ENCODE measurements at regions not wholly inside any gene's neighbourhood (a gene's known extent, or its start where the extent isn't known, plus 50 kb on each side); places are given as distances from the start of the nearest gene placed in this dataset.

DNA sequence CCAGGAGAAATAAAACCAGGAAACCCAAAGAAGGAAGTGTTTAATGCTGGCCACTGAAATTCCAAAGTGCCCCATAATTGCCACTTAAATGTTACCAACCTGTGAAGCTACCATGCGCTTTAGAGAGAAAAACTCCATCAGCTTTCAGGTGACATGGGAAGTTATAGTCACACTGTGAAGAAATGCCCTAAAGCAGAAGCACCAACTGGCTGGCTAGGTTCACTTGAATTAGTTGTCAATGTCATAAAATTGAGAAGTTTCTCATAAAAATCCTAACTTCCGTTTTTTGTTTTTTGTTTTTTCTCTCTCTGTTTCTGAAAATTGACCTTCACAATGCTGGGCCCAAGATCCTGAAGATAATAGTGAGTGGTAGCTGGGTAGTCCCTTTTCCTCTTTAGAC, 167.9 kb upstream of the CTNNB1 start:
- DNase-seq (ENCODE audit: low read depth in 2 of 2) = no peak

- no peak for DNase-seq (ENCODE audit: low read depth in 2 of 2)
These were observed 165.3 kb upstream of the CTNNB1 start for GRCh38 chr3:41033956-41034519.

DNA sequence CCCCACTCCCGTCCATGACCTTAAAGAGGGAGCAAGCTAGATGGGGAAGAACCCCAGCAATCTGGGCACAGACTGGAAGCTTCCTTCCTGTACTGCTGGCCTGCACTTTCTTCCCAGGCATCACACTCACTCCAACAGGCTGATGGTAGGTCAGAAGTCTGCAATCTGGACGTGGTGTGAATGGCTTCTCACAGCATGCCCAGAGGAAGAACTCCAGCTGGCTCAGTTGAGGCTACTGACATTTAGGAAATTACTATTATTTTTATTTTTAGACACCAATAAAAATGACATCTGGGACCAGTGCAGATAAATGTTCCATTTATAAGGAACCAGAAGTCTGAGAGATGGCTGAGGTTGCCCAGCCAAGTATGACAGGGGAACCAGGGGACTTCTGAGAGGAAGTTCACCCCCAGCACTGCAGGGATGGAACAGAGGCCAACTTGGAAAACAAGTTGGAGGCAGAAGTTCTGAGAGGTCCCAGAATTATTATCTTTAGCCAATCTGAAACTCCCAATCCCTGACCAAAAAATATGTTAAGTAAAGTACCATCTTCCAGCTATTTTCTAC, 163.8 kb upstream of the CTNNB1 start:
- DNase-seq (ENCODE audit: low read depth in 2 of 2) = peak in 1 of 2 donors; percentile 17

DNA sequence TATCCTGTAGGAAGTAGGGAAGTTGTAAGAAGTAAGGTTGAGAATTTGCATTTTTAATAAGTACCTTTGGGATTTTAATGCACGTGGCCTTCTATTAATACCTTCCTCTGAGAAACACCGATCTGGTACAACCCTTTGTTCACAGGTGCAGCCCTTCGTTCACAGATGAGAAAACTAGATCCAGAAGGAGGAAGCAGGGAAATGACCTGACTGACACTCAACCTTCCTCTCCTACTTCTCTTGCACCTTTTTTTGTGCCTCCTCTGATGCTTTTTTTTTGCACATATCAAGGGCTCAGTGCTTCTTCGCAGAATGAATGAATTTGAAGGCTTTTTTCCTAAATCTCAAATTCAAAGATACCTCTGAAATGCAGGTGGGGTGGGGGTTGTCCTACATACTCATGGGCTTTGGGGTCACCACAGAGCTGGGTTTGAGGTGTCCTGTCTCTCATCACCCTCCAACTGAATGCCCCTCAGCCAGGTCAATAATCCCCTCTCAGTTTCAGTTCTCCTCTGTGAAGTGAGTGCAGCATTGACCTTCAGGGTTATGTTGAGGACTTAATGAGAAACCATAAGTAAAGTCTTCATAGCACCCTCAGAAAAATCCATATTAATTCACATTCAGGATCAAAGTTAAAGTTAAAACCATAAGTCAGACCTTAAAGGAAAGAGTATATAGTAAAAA, 161.5 kb upstream of the CTNNB1 start:
- no peak for DNase-seq (ENCODE audit: low read depth in 2 of 2)

- no peak for DNase-seq (ENCODE audit: low read depth in 2 of 2)
These were observed 159.0 kb upstream of the CTNNB1 start for GRCh38 chr3:41040256-41040655.

DNA sequence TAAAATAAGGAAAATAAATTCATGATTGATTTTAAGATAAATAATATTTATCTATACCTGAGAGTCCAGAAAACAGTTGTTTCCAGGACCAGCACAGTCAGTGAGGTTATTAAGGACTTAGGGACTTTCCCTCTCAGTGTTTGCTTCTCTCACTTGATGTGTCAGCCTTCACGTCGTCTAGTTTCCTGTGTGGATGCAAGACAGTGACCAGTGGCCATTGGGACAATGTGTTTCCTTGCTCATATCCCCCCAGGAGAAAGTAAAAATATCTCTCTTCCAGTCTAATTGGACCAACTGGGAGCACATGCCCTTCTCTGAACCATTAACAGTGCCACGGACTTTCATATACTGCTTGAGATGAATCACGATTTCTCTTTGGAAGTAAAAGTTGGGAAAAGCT, 157.8 kb upstream of the CTNNB1 start:
- peak in 1 of 2 donors; percentile 19 for DNase-seq (ENCODE audit: low read depth in 2 of 2)

- DNase-seq (ENCODE audit: low read depth in 2 of 2) = no peak
These were observed 157.4 kb upstream of the CTNNB1 start for GRCh38 chr3:41041899-41042298.

GRCh38 chr3:41044523-41044922, 154.8 kb upstream of the CTNNB1 start:
- DNase-seq (ENCODE audit: low read depth in 2 of 2) = no peak

DNA sequence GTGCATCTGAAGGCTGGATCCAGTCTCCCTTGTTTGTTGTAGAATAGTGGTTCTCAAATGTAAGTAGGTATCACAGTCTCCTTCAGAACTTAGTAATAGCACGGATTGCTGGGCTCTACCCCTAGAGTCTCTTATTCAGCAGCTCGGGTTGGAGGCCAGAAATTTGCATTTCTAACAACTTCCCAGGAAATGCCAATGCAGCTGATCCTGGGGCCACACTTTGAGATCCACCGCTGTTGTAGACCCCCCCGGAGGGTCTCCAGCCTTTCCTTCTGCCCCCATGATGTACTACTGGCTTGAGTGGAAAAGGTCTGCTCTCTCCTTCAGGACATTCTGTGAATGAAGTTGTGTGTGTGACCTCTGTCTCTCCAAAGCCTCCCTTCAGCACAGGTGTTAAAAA, 153.8 kb upstream of the CTNNB1 start:
- DNase-seq (ENCODE audit: low read depth in 2 of 2) = no peak

DNA sequence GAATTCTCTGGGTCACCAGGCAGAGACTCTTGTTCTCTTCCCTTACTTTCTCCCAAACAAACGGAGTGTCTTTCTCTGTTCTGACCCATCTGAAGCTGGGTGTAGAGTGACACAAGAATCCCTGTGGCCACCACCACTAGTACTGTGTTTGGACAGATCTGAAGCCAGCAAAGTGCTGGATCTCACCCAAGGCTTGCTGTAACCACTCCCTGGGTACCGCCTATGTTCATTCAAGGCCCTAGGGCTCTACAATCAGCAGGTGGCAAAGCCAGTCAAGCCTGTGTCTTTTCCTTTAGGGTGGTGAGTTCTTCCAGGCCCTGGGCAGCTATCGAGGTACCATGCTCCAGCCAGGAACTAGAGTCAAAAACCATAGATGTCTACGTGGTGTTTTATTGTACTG, 149.2 kb upstream of the CTNNB1 start:
- no peak for DNase-seq (ENCODE audit: low read depth in 2 of 2)

GRCh38 chr3:41053220-41053619, 146.1 kb upstream of the CTNNB1 start:
- no peak for DNase-seq (ENCODE audit: low read depth in 2 of 2)

DNA sequence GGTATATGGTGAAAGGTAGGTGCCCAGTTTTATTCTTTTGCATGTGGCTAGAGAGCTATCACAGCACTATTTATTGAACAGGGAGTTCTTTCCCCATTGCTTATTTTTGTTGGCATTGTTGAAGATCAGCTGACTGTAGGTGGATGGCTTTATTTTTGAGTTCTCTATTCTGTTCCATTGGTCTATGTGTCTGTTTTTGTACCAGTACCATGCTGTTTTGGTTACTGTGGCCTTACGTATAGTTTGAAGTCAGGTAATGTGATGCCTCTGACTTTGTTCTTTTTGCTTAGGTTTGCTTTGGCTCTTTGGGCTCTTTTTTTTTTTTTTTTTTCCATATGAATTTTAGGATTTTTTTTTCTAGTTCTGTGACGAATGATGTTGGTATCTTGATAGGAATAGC, 139.2 kb upstream of the CTNNB1 start:
- DNase-seq (ENCODE audit: low read depth in 2 of 2) = peak in 1 of 2 donors; percentile 81

DNA sequence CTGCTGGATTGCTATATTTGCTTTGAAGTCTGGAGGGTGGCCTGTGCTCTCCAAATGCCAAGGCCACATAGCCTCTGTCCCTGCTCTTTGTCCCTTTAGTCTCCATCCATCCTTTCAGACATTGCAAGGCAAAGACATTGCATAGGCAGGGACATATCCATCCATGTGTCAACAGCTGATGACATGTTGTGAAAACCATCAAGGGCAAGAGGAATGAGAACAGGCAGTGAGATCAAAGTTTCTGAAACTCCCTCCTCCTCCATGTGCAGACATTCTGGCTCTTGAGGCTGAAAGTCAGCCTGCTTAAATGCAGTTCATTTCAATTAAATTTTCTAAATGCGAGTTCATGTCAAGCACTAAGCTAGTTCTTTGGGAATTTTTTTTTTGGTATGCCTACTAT, 135.2 kb upstream of the CTNNB1 start:
- DNase-seq (ENCODE audit: low read depth in 2 of 2) = no peak

- DNase-seq (ENCODE audit: low read depth in 2 of 2) = no peak
These were observed 134.8 kb upstream of the CTNNB1 start for GRCh38 chr3:41064526-41064925.

- DNase-seq (ENCODE audit: low read depth in 2 of 2) = no peak
These were observed 134.0 kb upstream of the CTNNB1 start for GRCh38 chr3:41065340-41065739.

GRCh38 chr3:41073190-41073589, 126.1 kb upstream of the CTNNB1 start:
- DNase-seq (ENCODE audit: low read depth in 2 of 2) = no peak

- DNase-seq (ENCODE audit: low read depth in 2 of 2) = peak in 1 of 2 donors; percentile 12
These were observed 123.3 kb upstream of the CTNNB1 start for GRCh38 chr3:41075975-41076374.

- no peak for DNase-seq (ENCODE audit: low read depth in 2 of 2)
These were observed 122.9 kb upstream of the CTNNB1 start for GRCh38 chr3:41076399-41076798.

DNA sequence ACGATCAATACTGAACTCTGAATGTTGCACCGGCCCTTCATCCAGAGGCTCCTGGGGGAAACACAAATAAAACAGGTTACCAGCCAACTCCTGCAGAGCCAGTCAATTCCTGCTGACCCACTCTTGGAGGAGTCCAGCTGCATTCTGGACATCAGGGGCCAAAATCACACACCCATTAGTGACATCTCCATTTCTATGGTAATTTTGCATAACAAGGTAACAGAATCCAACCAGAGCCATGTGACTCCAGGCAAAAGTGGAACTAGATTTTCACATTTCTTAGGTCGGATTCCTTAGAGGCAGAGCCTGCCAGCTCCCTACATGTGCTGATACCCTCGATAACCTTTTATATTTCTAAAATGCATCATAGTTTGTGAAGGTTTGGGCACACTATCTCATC, 119.2 kb upstream of the CTNNB1 start:
- no peak for DNase-seq (ENCODE audit: low read depth in 2 of 2)

DNA sequence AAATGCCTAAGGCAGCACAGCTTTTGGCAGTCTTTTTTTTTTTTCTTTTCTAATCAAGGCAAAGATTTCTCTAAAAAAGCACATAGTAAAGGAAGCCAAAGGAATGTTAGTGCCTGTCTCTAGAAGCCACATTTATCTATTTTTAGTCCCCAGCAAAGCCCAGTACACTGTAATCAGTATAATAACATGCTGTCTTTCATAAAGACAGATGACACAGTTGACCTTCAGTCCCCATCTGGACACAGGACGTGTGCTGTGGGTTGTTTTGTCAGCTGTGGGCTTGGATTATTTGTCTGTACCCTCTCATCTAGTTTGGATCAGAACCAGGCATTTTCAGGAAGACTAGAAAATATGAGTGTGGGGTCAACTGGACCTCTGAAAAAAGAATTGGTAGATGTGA, 110.4 kb upstream of the CTNNB1 start:
- peak in 1 of 2 donors; percentile 32 for DNase-seq (ENCODE audit: low read depth in 2 of 2)

GRCh38 chr3:41089566-41089965, 109.7 kb upstream of the CTNNB1 start:
- no peak for DNase-seq (ENCODE audit: low read depth in 2 of 2)

DNA sequence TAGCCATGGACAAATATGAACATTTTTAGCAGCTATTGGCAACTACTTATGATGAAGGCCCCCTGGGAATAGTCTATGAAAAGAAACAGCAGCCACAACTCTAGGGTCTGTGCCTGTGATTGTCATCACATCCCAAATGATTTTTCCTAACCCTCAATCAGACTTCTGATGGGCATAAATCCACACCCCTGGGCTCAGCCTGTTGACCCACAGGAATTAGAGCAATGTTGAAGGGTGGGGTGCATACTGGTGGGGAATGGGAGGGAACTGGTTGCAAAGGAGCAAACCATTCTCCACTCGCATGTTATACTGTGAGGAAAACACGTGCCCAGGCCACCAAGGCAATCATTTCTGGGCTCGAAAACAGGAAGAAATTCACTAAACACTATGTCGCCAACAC, 106.5 kb upstream of the CTNNB1 start:
- DNase-seq (ENCODE audit: low read depth in 2 of 2) = no peak

DNA sequence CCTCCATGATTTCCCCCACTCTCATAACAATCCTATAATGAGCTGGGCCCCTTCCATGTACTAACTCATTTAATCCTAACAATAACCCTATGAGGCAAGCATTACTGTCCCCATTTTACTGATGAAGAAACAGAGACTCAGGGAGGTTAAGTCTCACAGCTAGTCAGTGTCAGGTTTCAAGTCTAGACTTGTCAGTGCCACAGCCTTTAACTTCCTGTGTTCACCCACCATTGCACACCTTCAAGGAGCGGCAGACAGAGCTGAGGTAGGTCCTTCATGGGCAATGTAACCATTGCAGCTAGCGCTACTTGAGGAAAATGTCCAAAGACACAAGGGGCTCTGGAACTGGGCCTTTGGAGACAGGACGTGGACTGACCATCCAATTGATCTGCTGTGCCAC, 105.8 kb upstream of the CTNNB1 start:
- no peak for DNase-seq (ENCODE audit: low read depth in 2 of 2)
